Uterus (tissue), 2 donors: ENCODE measurements at regions not wholly inside any gene's neighbourhood (a gene's known extent, or its start where the extent isn't known, plus 50 kb on each side); places are given as distances from the start of the nearest gene placed in this dataset.

Experiments
- CTCF ChIP-seq, 4 experiments: fragments of 200-600 bp in 2 of 4; fragments of 450-650 bp in 2 of 4; sonication (generic) in 2 of 4; IDR thresholded peaks; one replicate each; pipeline ENCODE4 v1.5.1; 2016 to 2019; ENCODE audit warnings: antibody characterized with exemption in 4 of 4, mild to moderate bottlenecking in 2 of 4, moderate library complexity in 1 of 4
- POLR2A ChIP-seq, 2 donors: fragments of 450-650 bp; IDR thresholded peaks; one replicate each; pipeline ENCODE4 v1.6.1; 2016; ENCODE audit warnings: antibody characterized with exemption in 2 of 2, mild to moderate bottlenecking in 1 of 2, moderate library complexity in 1 of 2

GRCh38 chr5:57621624-57622023 is 139.0 kb upstream of the ACTBL2 start:
- TF ChIP-seq CTCF (IDR thresholded peaks at IDR 0.05) (no peak), POLR2A (IDR thresholded peaks at IDR 0.05) (no peak)
